ENCODE measurements at regions not wholly inside any gene's neighbourhood (a gene's known extent, or its start where the extent isn't known, plus 50 kb on each side); places are given as distances from the start of the nearest gene placed in this dataset.

GRCh38 chr5:143581147-143581546 lies 177.7 kb upstream of the NR3C1 start:
- H3K27me3 ChIP-seq (ENCODE audit: insufficient read depth, low read depth) = no peaks in the 10 kb centered on the region
- no peak overlapping the region for H3K4me3 ChIP-seq
- H3K9me3 ChIP-seq (ENCODE audit: insufficient read depth, low read depth) = no peaks in the 10 kb centered on the region
- no TSS peak for BruUV-seq (replicated peaks)
- no peak for TF ChIP-seq CTCF (conservative IDR thresholded peaks at IDR 0.05)
- no peak for TF ChIP-seq EZH2 (IDR thresholded peaks at IDR 0.05; ENCODE audit: low read depth)
- H3K4me1 ChIP-seq (replicated peaks; ENCODE audit: insufficient read depth) = no peaks in the 10 kb centered on the region
- no peaks in the 10 kb centered on the region for H3K79me2 ChIP-seq (ENCODE audit: low read depth)
- CTCF ChIA-PET = no interaction called here
- no peaks in the 10 kb centered on the region for H3K9me2 ChIP-seq (ENCODE audit: insufficient read depth)
- no peak overlapping the region for H3K4me2 ChIP-seq
- no peaks in the 10 kb centered on the region for H3K36me3 ChIP-seq (ENCODE audit: low read depth)
- H4K20me1 ChIP-seq (ENCODE audit: insufficient read depth) = no peaks in the 10 kb centered on the region
- POLR2A ChIA-PET (ENCODE audit: unreplicated experiment) = no interaction called here
- no peaks in the 10 kb centered on the region for H3F3A ChIP-seq (ENCODE audit: insufficient read depth, low read depth)
- intact Hi-C loops (cut with micrococcal nuclease; ENCODE audit: unreplicated experiment) = no loop called here
- no peak overlapping the region for H2AFZ ChIP-seq
- no peak for DNase-seq
- H3K27ac ChIP-seq = no peak overlapping the region

- H3K27ac ChIP-seq = no peak overlapping the region
- DNase-seq = peak in 1 of 2 experiments; percentile 12
- no peaks in the 10 kb centered on the region for H3F3A ChIP-seq (ENCODE audit: insufficient read depth, low read depth)
- ChIA-PET POLR2A (ENCODE audit: unreplicated experiment) (interaction anchor here (0.6 kb wide), 1 partner anchor 218 kb away, joined by 4 read pairs; no protein-coding TSS in a partner anchor), CTCF (no interaction called here)
- H3K4me3 ChIP-seq = no peak overlapping the region
- no TSS peak for BruUV-seq (replicated peaks)
- no peak overlapping the region for H3K4me2 ChIP-seq
- no peaks in the 10 kb centered on the region for H4K20me1 ChIP-seq (ENCODE audit: insufficient read depth)
- no peaks in the 10 kb centered on the region for H3K9me3 ChIP-seq (ENCODE audit: insufficient read depth, low read depth)
- intact Hi-C loops (cut with micrococcal nuclease; ENCODE audit: unreplicated experiment) = no loop called here
- H3K27me3 ChIP-seq (ENCODE audit: insufficient read depth, low read depth) = no peaks in the 10 kb centered on the region
- no peak overlapping the region for H2AFZ ChIP-seq
- H3K79me2 ChIP-seq (ENCODE audit: low read depth) = no peaks in the 10 kb centered on the region
- no peaks in the 10 kb centered on the region; the same call in 1 of the 2 replicates for H3K9me2 ChIP-seq (ENCODE audit: insufficient read depth)
- TF ChIP-seq EZH2 (IDR thresholded peaks at IDR 0.05; ENCODE audit: low read depth) (no peak), CTCF (conservative IDR thresholded peaks at IDR 0.05) (no peak)
- no peaks in the 10 kb centered on the region for H3K4me1 ChIP-seq (replicated peaks; ENCODE audit: insufficient read depth)
- H3K36me3 ChIP-seq (ENCODE audit: low read depth) = no peaks in the 10 kb centered on the region
These were observed 173.4 kb upstream of the NR3C1 start for GRCh38 chr5:143576711-143577484.

- TF ChIP-seq CTCF (conservative IDR thresholded peaks at IDR 0.05) (no peak), EZH2 (IDR thresholded peaks at IDR 0.05; ENCODE audit: low read depth) (no peak)
- no peak overlapping the region for H2AFZ ChIP-seq
- H3K9me2 ChIP-seq (ENCODE audit: insufficient read depth) = no peaks in the 10 kb centered on the region; the same call in 1 of the 2 replicates
- no peaks in the 10 kb centered on the region for H3K4me1 ChIP-seq (replicated peaks; ENCODE audit: insufficient read depth)
- ChIA-PET POLR2A (ENCODE audit: unreplicated experiment) (no interaction called here), CTCF (no interaction called here)
- no peaks in the 10 kb centered on the region for H3K36me3 ChIP-seq (ENCODE audit: low read depth)
- no peaks in the 10 kb centered on the region for H4K20me1 ChIP-seq (ENCODE audit: insufficient read depth)
- H3K27me3 ChIP-seq (ENCODE audit: insufficient read depth, low read depth) = no peaks in the 10 kb centered on the region
- no peaks in the 10 kb centered on the region for H3K79me2 ChIP-seq (ENCODE audit: low read depth)
- intact Hi-C loops (cut with micrococcal nuclease; ENCODE audit: unreplicated experiment) = no loop called here
- H3K4me2 ChIP-seq = no peak overlapping the region
- no peak overlapping the region for H3K27ac ChIP-seq
- no peak for DNase-seq
- BruUV-seq (replicated peaks) = no TSS peak
- no peaks in the 10 kb centered on the region for H3K9me3 ChIP-seq (ENCODE audit: insufficient read depth, low read depth)
- no peak overlapping the region for H3K4me3 ChIP-seq
- H3F3A ChIP-seq (ENCODE audit: insufficient read depth, low read depth) = no peaks in the 10 kb centered on the region
These were observed 171.8 kb upstream of the NR3C1 start for GRCh38 chr5:143575286-143575685.

All from PC-9 (cell line).